Prostate gland (tissue), 2 donors: ENCODE measurements at regions not wholly inside any gene's neighbourhood (a gene's known extent, or its start where the extent isn't known, plus 50 kb on each side); places are given as distances from the start of the nearest gene placed in this dataset.
A peak's percentile ranks its signal among the peaks of the same experiment; 100 is the strongest.

Experiments
- DNase-seq: peaks from one replicate; pipeline ENCODE4 v3.0.0-alpha.2; 2019; ENCODE audit warnings: low spot score
- H3K27ac ChIP-seq, 2 donors: fragments of 200-600 bp; sonication (generic); 2 replicates each; pipeline ENCODE4 v1.5.1; 2017 to 2019
- H3K27me3 ChIP-seq: fragments of 200-600 bp; sonication (generic); replicated peaks from 2 replicates; pipeline ENCODE4 v1.5.1; 2019; ENCODE audit not compliant: insufficient read depth
- H3K36me3 ChIP-seq, 2 donors: fragments of 200-600 bp; sonication (generic); 1 replicate in 1 of 2; 2 replicates in 1 of 2; pipeline versions ENCODE4 v1.5.1 to v1.8.1; 2017 to 2019
- H3K4me1 ChIP-seq: fragments of 200-600 bp; sonication (generic); replicated peaks from 2 replicates; pipeline ENCODE4 v1.5.1; 2019
- H3K4me3 ChIP-seq, 2 donors: fragments of 200-600 bp; sonication (generic); 2 replicates each; pipeline ENCODE4 v1.5.1; 2017 to 2019
- H3K9me3 ChIP-seq: fragments of 200-600 bp; sonication (generic); 2 replicates; pipeline ENCODE4 v1.5.1; 2017
- CTCF ChIP-seq, 4 experiments: fragments of 200-600 bp in 2 of 4; fragments of 450-650 bp in 2 of 4; sonication (generic) in 2 of 4; IDR thresholded peaks; 1 replicate in 3 of 4; 2 replicates in 1 of 4; pipeline ENCODE4 v1.5.1; 2016 to 2019; ENCODE audit warnings: antibody characterized with exemption in 4 of 4, mild to moderate bottlenecking in 2 of 4, moderate library complexity in 2 of 4
- POLR2A ChIP-seq: fragments of 450-650 bp; IDR thresholded peaks from one replicate; pipeline ENCODE4 v1.6.1; 2016; ENCODE audit warnings: antibody characterized with exemption, mild to moderate bottlenecking
- POLR2AphosphoS5 ChIP-seq: sonication (generic); formaldehyde crosslinking; IDR thresholded peaks from one replicate; pipeline ENCODE4 v1.6.1; 2017; ENCODE audit warnings: antibody characterized with exemption
- WGBS: methylation state at CpG from one replicate; pipeline ENCODE4 v1.1.5; 2018; 5-methylcytosine and 5-hydroxymethylcytosine counted together
- intact Hi-C: fragments of 100-400 bp; cut with DNase I; formaldehyde crosslinking; loops from one replicate; pipeline ENCODE4 v1.14.2; 2022

DNA sequence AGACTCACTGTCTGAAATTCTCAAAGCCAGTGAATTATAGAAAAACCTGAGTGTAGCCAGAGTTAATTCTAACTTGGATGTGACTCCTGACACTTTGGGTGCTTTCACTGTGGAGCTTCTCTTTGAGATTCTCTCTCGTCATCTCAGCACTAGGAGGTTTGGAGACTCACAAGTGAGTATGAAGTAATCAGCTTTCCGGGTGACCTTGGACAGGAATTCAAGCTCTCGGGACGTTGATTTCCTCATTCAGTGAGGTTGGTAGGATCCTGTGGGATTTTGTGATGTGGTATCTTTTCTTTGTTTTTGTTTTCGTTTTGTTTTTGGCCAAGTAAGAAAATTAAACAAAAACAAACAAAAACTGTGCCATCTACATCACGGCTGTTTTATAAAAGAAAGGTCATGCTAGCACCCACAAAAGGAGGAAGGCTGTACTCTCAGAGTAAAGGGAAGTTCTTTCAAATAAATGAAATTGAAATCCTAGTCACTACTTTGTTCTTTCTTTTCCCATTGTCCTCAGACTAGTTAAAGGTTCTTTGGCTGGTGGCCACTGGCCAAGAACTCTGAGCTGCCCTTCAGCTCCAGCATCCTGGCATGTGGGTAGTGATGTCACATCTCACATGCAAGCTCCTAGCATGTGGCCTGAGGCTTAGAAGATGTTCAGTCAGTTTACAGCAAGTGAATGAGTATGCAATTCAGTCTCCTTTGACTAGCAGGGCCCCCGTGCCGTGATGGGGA, 263.3 kb upstream of the TPM1 start:
- no peak for DNase-seq
- Histone ChIP-seq H3K27ac (no peak overlapping the region), H3K9me3 (no peaks in the 10 kb centered on the region), H3K27me3 (no peaks in the 10 kb centered on the region), H3K36me3 (no peaks in the 10 kb centered on the region), H3K4me3 (no peak overlapping the region), H3K4me1 (no peaks in the 10 kb centered on the region)
- TF ChIP-seq POLR2AphosphoS5 (no peak), CTCF (IDR thresholded peaks at IDR 0.05) (no peak), POLR2A (no peak)
- WGBS, result 75% methylated on average over 8 of the region's 8 CpGs
- intact Hi-C loops, result no loop called here

DNA sequence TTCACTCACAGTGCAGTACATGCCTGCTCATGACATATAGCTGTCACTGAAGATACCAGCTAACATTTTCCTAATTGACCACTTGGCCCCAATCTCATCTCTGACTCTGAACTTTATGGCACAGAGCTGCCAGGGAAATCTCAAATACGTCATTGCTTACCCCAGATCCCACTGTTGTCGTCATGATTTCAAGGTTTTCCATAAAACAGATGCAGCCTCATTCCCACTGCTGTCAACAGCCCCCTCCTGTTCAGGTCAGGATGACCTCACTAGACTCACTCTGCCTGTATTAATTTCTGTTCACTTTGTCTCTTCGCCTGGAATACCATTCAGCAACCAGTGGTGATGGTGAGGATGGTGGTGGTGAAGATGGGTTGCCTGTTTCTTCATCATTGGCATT, 262.6 kb upstream of the TPM1 start:
- intact Hi-C loops, result loop anchor here (5.0 kb wide), 1 partner anchor 262 kb away; the partner anchor contains the start of gene TPM1
- Histone ChIP-seq H3K27me3 (no peaks in the 10 kb centered on the region), H3K27ac (no peak overlapping the region), H3K4me3 (no peak overlapping the region), H3K4me1 (no peaks in the 10 kb centered on the region), H3K9me3 (no peaks in the 10 kb centered on the region), H3K36me3 (no peaks in the 10 kb centered on the region)
- DNase-seq, result no peak
- no peak for TF ChIP-seq POLR2A
- TF ChIP-seq POLR2AphosphoS5, result no peak
- TF ChIP-seq CTCF (IDR thresholded peaks at IDR 0.05), result no peak
- WGBS, result 95% methylated on average over 3 of the region's 3 CpGs

- H3K4me1 ChIP-seq, result no peaks in the 10 kb centered on the region
- no peak overlapping the region for H3K4me3 ChIP-seq
- TF ChIP-seq POLR2A (no peak), POLR2AphosphoS5 (no peak), CTCF (IDR thresholded peaks at IDR 0.05) (no peak)
- H3K27me3 ChIP-seq, result no peaks in the 10 kb centered on the region
- intact Hi-C loops, result loop anchor here (5.0 kb wide), 1 partner anchor 261 kb away; the partner anchor contains the start of gene TPM1
- WGBS, result 66% methylated on average over 5 of the region's 5 CpGs
- no peak for DNase-seq
- H3K36me3 ChIP-seq, result no peaks in the 10 kb centered on the region
- no peak overlapping the region for H3K27ac ChIP-seq
- no peaks in the 10 kb centered on the region for H3K9me3 ChIP-seq
Observed at GRCh38 chr15:62781081-62781497, 261.5 kb upstream of the TPM1 start.

GRCh38 chr15:62782071-62782841, 260.3 kb upstream of the TPM1 start:
- peak; percentile 90 for DNase-seq
- intact Hi-C loops, result loop anchor here (2.0 to 5.0 kb wide), 3 partner anchors 67 to 311 kb away; partner anchors contain the start of gene TPM1
- H3K4me3 ChIP-seq, result no peak overlapping the region
- no peaks in the 10 kb centered on the region for H3K4me1 ChIP-seq
- H3K9me3 ChIP-seq, result no peaks in the 10 kb centered on the region
- peak overlapping the region in 1 of 2 donors; percentile 32 for H3K27ac ChIP-seq
- WGBS, result 26% methylated on average over 10 of the region's 11 CpGs
- H3K36me3 ChIP-seq, result no peaks in the 10 kb centered on the region
- no peaks in the 10 kb centered on the region for H3K27me3 ChIP-seq
- peak; percentile 87 for TF ChIP-seq POLR2AphosphoS5
- TF ChIP-seq CTCF (IDR thresholded peaks at IDR 0.05), result peak; percentile 33 to 88 (median 80)
- TF ChIP-seq POLR2A, result no peak
